ENCODE measurements at regions not wholly inside any gene's neighbourhood (a gene's known extent, or its start where the extent isn't known, plus 50 kb on each side); places are given as distances from the start of the nearest gene placed in this dataset.

GRCh38 chr9:95771556-95772246 is 103.8 kb upstream of the ERCC6L2 start:
- TF ChIP-seq CTCF (IDR thresholded peaks at IDR 0.05; ENCODE audit: control insufficient read depth, extremely low read depth, insufficient read depth), result no peak
- DNase-seq (ENCODE audit: low read depth), result no peak
- H3K4me3 ChIP-seq (ENCODE audit: low read depth, low read length), result no peak overlapping the region

- no peak for DNase-seq (ENCODE audit: low read depth)
- TF ChIP-seq CTCF (IDR thresholded peaks at IDR 0.05; ENCODE audit: control insufficient read depth, extremely low read depth, insufficient read depth), result no peak
- no peak overlapping the region for H3K4me3 ChIP-seq (ENCODE audit: low read depth, low read length)
These were observed 104.8 kb upstream of the ERCC6L2 start for GRCh38 chr9:95770653-95771131.

GRCh38 chr9:95769909-95770433 is 105.5 kb upstream of the ERCC6L2 start:
- TF ChIP-seq CTCF (IDR thresholded peaks at IDR 0.05; ENCODE audit: control insufficient read depth, extremely low read depth, insufficient read depth), result no peak
- H3K4me3 ChIP-seq (ENCODE audit: low read depth, low read length), result no peak overlapping the region
- DNase-seq (ENCODE audit: low read depth), result no peak

- no peak for TF ChIP-seq CTCF (IDR thresholded peaks at IDR 0.05; ENCODE audit: control insufficient read depth, extremely low read depth, insufficient read depth)
- no peak overlapping the region for H3K4me3 ChIP-seq (ENCODE audit: low read depth, low read length)
- no peak for DNase-seq (ENCODE audit: low read depth)
These were observed 106.0 kb upstream of the ERCC6L2 start for GRCh38 chr9:95769473-95769872.

- no peak for TF ChIP-seq CTCF (IDR thresholded peaks at IDR 0.05; ENCODE audit: control insufficient read depth, extremely low read depth, insufficient read depth)
- DNase-seq (ENCODE audit: low read depth), result no peak
- H3K4me3 ChIP-seq (ENCODE audit: low read depth, low read length), result no peak overlapping the region
These were observed 108.6 kb upstream of the ERCC6L2 start for GRCh38 chr9:95766906-95767305.

GRCh38 chr9:95764533-95765319 is 110.8 kb upstream of the ERCC6L2 start:
- no peak for DNase-seq (ENCODE audit: low read depth)
- no peak for TF ChIP-seq CTCF (IDR thresholded peaks at IDR 0.05; ENCODE audit: control insufficient read depth, extremely low read depth, insufficient read depth)
- H3K4me3 ChIP-seq (ENCODE audit: low read depth, low read length), result no peak overlapping the region
